ENCODE measurements at regions not wholly inside any gene's neighbourhood (a gene's known extent, or its start where the extent isn't known, plus 50 kb on each side); places are given as distances from the start of the nearest gene placed in this dataset.

GRCh38 chr1:195580988-195581387 is 1027.3 kb downstream of the KCNT2 start:
- TF ChIP-seq CTCF (conservative IDR thresholded peaks at IDR 0.05; ENCODE audit: low read length) (no peak; the same call in 1 of the 2 replicates), EZH2phosphoT487 (IDR thresholded peaks at IDR 0.05; ENCODE audit: borderline replicate concordance) (no peak)

All from Loucy (cell line).